ENCODE measurements at regions not wholly inside any gene's neighbourhood (a gene's known extent, or its start where the extent isn't known, plus 50 kb on each side); places are given as distances from the start of the nearest gene placed in this dataset.

DNA sequence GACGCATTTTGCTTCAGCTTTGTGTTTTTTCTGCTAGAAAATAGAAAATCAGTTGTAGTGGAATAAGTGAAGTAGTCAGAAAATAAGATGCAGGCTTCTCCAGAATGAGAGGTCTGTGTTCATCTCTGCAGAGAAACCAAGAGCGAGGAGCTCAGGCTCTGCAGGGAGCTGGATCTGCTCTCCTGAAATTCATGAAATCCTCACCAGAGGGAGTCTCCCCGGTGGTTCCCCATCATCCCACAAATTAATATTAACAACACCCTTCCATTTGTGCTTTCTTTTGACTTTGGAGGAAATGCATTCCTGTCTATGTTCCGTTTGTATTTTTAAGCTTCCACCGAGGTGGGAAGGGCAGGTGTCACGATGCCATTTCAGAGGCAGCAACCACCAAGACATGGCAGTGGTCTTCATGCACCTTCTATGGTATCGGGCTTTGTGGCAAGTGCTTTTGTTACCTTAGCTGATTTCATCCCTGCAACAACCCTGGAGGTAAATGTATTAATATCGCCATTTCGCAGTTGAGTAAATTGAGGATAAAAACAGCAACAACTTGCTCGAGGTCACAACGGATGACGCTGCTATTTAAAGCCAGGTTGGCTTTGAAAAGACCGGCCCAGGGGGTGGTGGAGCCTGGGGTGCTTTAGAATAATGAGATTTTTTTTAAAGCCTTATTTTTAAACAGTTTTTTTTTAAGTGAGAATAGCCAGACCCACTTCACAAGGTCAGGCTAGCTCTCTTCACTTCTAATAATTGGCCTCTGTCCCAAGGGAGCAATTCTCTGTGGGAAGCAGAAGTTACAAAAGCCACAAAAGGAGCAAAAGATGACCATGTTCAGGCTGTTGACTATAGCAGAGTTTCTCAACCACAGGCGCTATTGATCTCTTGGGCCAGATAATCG lies 367.6 kb upstream of the ERCC4 start:
- Mint-ChIP-seq H3K9me3 (peaks cover 0 to 16% (median 3%) of the 10 kb centered on the region in 8 donors), H3K36me3 (no peaks in the 10 kb centered on the region), H3K4me3 (no peak overlapping the region), H3K4me1 (no peaks in the 10 kb centered on the region), H3K27ac (no peak overlapping the region), H3K27me3 (peaks cover 0 to 1% of the 10 kb centered on the region in 2 donors)
- intact Hi-C loops (cut with micrococcal nuclease), result no loop called here
- DNase-seq, result no peak
- Histone ChIP-seq H3K36me3 (ENCODE audit: insufficient read depth, low read length) (no peaks in the 10 kb centered on the region), H3K4me3 (ENCODE audit: low read length in 2 of 2) (no peak overlapping the region), H3K27ac (ENCODE audit: low read depth, low read length) (no peak overlapping the region), H3K27me3 (ENCODE audit: insufficient read depth, low read length) (no peaks in the 10 kb centered on the region), H3K4me1 (ENCODE audit: insufficient read depth, low read length) (no peaks in the 10 kb centered on the region), H3K9me3 (ENCODE audit: control insufficient read depth in 1 of 2, low read length in 2 of 2) (no peaks in the 10 kb centered on the region)
- ChIA-PET POLR2A (ENCODE audit: partially characterized antibody) (no interaction called here), CTCF (ENCODE audit: partially characterized antibody) (no interaction called here)

DNA sequence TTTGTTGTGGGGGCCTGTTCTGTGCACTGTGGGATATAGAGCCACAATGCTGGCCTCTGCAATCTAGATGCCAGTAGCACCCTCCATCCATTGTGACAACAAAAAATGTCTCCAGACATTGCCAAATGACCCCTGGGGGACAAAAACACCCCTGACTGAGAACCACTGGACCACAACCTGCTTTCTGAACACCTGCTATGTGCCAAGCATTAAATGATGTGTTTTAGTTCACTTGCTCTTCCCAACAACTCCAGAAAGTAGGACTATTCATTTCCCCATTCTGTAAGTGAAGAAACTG lies 367.0 kb upstream of the ERCC4 start:
- POLR2A ChIA-PET (ENCODE audit: partially characterized antibody), result no interaction called here
- H3K4me1 Mint-ChIP-seq, result no peaks in the 10 kb centered on the region

DNA sequence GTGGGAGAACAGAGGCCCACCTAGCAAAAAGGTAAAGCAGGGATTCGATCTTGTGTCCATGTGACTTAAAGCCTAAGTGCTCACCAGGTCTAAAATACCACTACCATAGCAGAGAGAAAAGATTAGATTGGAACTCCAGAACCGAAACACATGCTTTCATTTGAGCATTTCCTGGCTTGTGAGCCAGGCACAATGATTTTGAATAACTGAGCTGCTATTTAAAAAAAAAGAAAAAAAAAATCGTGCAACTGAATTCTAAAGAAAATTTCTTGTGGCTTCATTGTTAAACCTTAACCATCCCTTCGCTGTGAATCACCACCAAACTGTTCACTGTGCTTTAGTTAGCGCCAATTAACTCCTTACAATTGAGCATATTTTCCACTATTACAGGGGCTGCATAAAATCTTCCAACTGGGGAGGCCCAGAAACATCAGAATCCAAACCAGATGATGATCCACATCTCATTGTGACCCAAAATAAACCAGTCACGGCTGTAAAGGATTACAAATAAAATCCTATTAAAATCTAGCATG lies 366.4 kb upstream of the ERCC4 start:
- Mint-ChIP-seq H3K4me1 (no peaks in the 10 kb centered on the region), H3K27ac (no peak overlapping the region), H3K27me3 (peaks cover 0 to 1% of the 10 kb centered on the region in 2 donors), H3K36me3 (no peaks in the 10 kb centered on the region), H3K4me3 (no peak overlapping the region), H3K9me3 (peaks cover 0 to 20% (median 5%) of the 10 kb centered on the region in 8 donors)
- Histone ChIP-seq H3K27ac (ENCODE audit: low read depth, low read length) (no peak overlapping the region), H3K4me1 (ENCODE audit: insufficient read depth, low read length) (no peaks in the 10 kb centered on the region), H3K4me3 (ENCODE audit: low read length in 2 of 2) (no peak overlapping the region), H3K36me3 (ENCODE audit: insufficient read depth, low read length) (no peaks in the 10 kb centered on the region), H3K27me3 (ENCODE audit: insufficient read depth, low read length) (no peaks in the 10 kb centered on the region), H3K9me3 (ENCODE audit: control insufficient read depth in 1 of 2, low read length in 2 of 2) (no peaks in the 10 kb centered on the region)
- ChIA-PET CTCF (ENCODE audit: partially characterized antibody) (no interaction called here), POLR2A (ENCODE audit: partially characterized antibody) (no interaction called here)
- no peak for DNase-seq
- intact Hi-C loops (cut with micrococcal nuclease), result no loop called here

More for the DNA sequence above, 367.0 kb upstream of the ERCC4 start:
- peaks cover 0 to 18% (median 4%) of the 10 kb centered on the region in 8 donors for H3K9me3 Mint-ChIP-seq
- no peaks in the 10 kb centered on the region for H3K36me3 ChIP-seq (ENCODE audit: insufficient read depth, low read length)
- intact Hi-C loops (cut with micrococcal nuclease), result no loop called here
- H3K36me3 Mint-ChIP-seq, result no peaks in the 10 kb centered on the region
- H3K27me3 Mint-ChIP-seq, result peaks cover 0 to 1% of the 10 kb centered on the region in 2 donors
- no peak for DNase-seq
- no peaks in the 10 kb centered on the region for H3K9me3 ChIP-seq (ENCODE audit: control insufficient read depth in 1 of 2, low read length in 2 of 2)
- no peak overlapping the region for H3K27ac ChIP-seq (ENCODE audit: low read depth, low read length)
- H3K27me3 ChIP-seq (ENCODE audit: insufficient read depth, low read length), result no peaks in the 10 kb centered on the region
- H3K4me3 ChIP-seq (ENCODE audit: low read length in 2 of 2), result no peak overlapping the region
- H3K27ac Mint-ChIP-seq, result no peak overlapping the region
- H3K4me3 Mint-ChIP-seq, result no peak overlapping the region
- CTCF ChIA-PET (ENCODE audit: partially characterized antibody), result no interaction called here
- H3K4me1 ChIP-seq (ENCODE audit: insufficient read depth, low read length), result no peaks in the 10 kb centered on the region

DNA sequence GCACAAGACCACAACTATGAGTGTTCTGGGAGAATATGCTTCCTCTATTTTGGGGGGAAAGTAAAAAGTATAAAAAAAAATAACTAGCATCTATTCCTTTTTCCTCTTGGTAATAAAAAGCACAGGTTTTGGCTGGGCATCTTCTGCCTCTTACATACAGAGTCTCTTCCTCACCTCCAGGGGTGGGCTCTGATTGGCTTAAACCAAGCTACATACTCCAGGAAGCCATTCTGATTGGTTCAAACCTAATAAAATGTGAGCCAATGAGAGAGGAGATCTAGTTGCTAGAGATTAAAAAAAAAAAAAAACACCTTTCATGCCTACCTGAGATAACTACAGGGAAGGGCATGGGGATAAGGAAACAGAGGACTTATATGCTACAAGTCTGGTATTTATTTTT lies 365.9 kb upstream of the ERCC4 start:
- intact Hi-C loops (cut with micrococcal nuclease), result no loop called here
- H3K36me3 Mint-ChIP-seq, result no peaks in the 10 kb centered on the region
- H3K27ac Mint-ChIP-seq, result no peak overlapping the region
- no peak overlapping the region for H3K4me3 Mint-ChIP-seq
- Histone ChIP-seq H3K4me1 (ENCODE audit: insufficient read depth, low read length) (no peaks in the 10 kb centered on the region), H3K9me3 (ENCODE audit: control insufficient read depth in 1 of 2, low read length in 2 of 2) (no peaks in the 10 kb centered on the region), H3K36me3 (ENCODE audit: insufficient read depth, low read length) (no peaks in the 10 kb centered on the region), H3K4me3 (ENCODE audit: low read length in 2 of 2) (no peak overlapping the region), H3K27ac (ENCODE audit: low read depth, low read length) (no peak overlapping the region), H3K27me3 (ENCODE audit: insufficient read depth, low read length) (no peaks in the 10 kb centered on the region)
- H3K9me3 Mint-ChIP-seq, result peaks cover 0 to 20% (median 5%) of the 10 kb centered on the region in 8 donors
- ChIA-PET POLR2A (ENCODE audit: partially characterized antibody) (no interaction called here), CTCF (ENCODE audit: partially characterized antibody) (no interaction called here)
- H3K27me3 Mint-ChIP-seq, result peaks cover 0 to 1% of the 10 kb centered on the region in 2 donors
- no peaks in the 10 kb centered on the region for H3K4me1 Mint-ChIP-seq
- DNase-seq, result no peak

DNA sequence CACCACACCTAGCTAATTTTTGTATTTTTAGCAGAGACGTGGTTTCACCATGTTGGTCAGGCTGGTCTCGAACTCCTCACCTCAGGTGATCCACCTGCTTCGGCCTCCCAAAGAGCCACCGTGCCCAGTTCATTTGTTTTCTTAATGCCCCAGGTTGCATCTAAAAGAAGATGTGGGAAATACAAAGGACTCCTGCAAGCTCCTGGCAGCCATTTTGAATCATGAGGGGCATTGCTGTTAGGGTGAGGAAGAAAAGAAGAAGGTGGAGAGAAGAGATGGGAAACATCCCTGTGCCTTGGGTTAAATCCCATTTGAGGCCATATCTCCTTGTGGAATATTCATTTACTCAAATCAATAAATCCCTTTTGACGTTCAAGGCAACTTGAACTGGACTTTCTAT lies 365.3 kb upstream of the ERCC4 start:
- H3K4me1 Mint-ChIP-seq, result no peaks in the 10 kb centered on the region
- Histone ChIP-seq H3K9me3 (ENCODE audit: control insufficient read depth in 1 of 2, low read length in 2 of 2) (no peaks in the 10 kb centered on the region), H3K27me3 (ENCODE audit: insufficient read depth, low read length) (no peaks in the 10 kb centered on the region), H3K4me1 (ENCODE audit: insufficient read depth, low read length) (no peaks in the 10 kb centered on the region), H3K27ac (ENCODE audit: low read depth, low read length) (no peak overlapping the region), H3K4me3 (ENCODE audit: low read length in 2 of 2) (no peak overlapping the region), H3K36me3 (ENCODE audit: insufficient read depth, low read length) (no peaks in the 10 kb centered on the region)
- no peak overlapping the region for H3K27ac Mint-ChIP-seq
- DNase-seq, result no peak
- intact Hi-C loops (cut with micrococcal nuclease), result no loop called here
- peaks cover 0 to 20% (median 6%) of the 10 kb centered on the region in 8 donors for H3K9me3 Mint-ChIP-seq
- no peaks in the 10 kb centered on the region for H3K36me3 Mint-ChIP-seq
- ChIA-PET CTCF (ENCODE audit: partially characterized antibody) (no interaction called here), POLR2A (ENCODE audit: partially characterized antibody) (no interaction called here)
- H3K4me3 Mint-ChIP-seq, result no peak overlapping the region
- peaks cover 0 to 1% of the 10 kb centered on the region in 2 donors for H3K27me3 Mint-ChIP-seq

DNA sequence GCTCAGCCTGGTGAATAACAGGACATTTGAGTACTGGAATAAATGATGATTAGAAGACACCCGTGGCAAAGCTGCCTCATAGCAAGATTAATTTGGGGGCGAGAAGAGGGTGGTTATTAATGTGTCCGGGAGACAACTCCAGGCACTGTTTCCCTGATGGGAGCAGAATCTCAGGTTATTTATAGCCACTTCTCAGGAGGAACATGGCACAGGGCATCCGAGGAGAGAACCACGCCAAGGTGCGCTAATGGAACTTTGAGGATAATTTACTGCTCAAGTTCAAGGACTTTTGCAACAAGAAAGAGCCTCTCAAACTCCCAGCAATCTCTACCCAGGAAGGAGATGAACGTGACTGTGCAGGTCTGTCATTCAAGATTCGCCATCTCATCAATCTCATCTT lies 362.5 kb upstream of the ERCC4 start:
- H3K27me3 ChIP-seq (ENCODE audit: insufficient read depth, low read length), result no peaks in the 10 kb centered on the region
- Mint-ChIP-seq H3K4me1 (no peaks in the 10 kb centered on the region), H3K27me3 (peaks cover 0 to 1% of the 10 kb centered on the region in 2 donors), H3K36me3 (no peaks in the 10 kb centered on the region), H3K27ac (peak overlapping the region in 1 of 7 donors; percentile 67), H3K9me3 (peaks cover 0 to 21% (median 8%) of the 10 kb centered on the region in 8 donors), H3K4me3 (no peak overlapping the region)
- ChIA-PET POLR2A (ENCODE audit: partially characterized antibody) (no interaction called here), CTCF (ENCODE audit: partially characterized antibody) (no interaction called here)
- H3K9me3 ChIP-seq (ENCODE audit: control insufficient read depth in 1 of 2, low read length in 2 of 2), result no peaks in the 10 kb centered on the region
- intact Hi-C loops (cut with micrococcal nuclease), result no loop called here
- no peaks in the 10 kb centered on the region for H3K36me3 ChIP-seq (ENCODE audit: insufficient read depth, low read length)
- H3K4me1 ChIP-seq (ENCODE audit: insufficient read depth, low read length), result no peaks in the 10 kb centered on the region
- H3K27ac ChIP-seq (ENCODE audit: low read depth, low read length), result no peak overlapping the region
- no peak for DNase-seq
- no peak overlapping the region for H3K4me3 ChIP-seq (ENCODE audit: low read length in 2 of 2)

DNA sequence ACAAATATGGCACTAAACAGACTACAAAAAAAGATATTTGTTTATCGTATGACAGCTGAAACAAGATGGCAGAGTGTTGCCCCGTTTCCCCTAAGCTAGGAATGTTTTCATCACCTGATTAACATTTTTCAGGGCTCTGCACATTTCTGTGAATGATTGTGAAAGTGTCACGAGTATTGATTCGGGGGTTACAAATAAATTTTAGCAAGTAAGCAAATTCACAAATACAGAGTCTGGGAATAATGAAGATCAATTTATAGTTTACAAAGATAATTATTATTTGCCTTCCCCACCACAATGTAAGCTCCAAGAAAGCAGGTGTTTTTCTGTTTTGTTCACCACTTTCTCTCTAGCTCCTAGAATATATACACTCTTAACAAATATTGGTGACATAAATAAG lies 361.2 kb upstream of the ERCC4 start:
- no peak for DNase-seq
- H3K4me3 ChIP-seq (ENCODE audit: low read length in 2 of 2), result no peak overlapping the region
- H3K9me3 ChIP-seq (ENCODE audit: control insufficient read depth in 1 of 2, low read length in 2 of 2), result no peaks in the 10 kb centered on the region
- POLR2A ChIA-PET (ENCODE audit: partially characterized antibody), result no interaction called here
- H3K36me3 ChIP-seq (ENCODE audit: insufficient read depth, low read length), result no peaks in the 10 kb centered on the region
- CTCF ChIA-PET (ENCODE audit: partially characterized antibody), result no interaction called here
- no peak overlapping the region for H3K4me3 Mint-ChIP-seq
- H3K27ac ChIP-seq (ENCODE audit: low read depth, low read length), result no peak overlapping the region
- no peaks in the 10 kb centered on the region for H3K4me1 Mint-ChIP-seq
- peaks cover 0 to 1% of the 10 kb centered on the region in 2 donors for H3K27me3 Mint-ChIP-seq
- no peaks in the 10 kb centered on the region for H3K27me3 ChIP-seq (ENCODE audit: insufficient read depth, low read length)
- H3K27ac Mint-ChIP-seq, result no peak overlapping the region
- H3K4me1 ChIP-seq (ENCODE audit: insufficient read depth, low read length), result no peaks in the 10 kb centered on the region
- H3K36me3 Mint-ChIP-seq, result no peaks in the 10 kb centered on the region
- intact Hi-C loops (cut with micrococcal nuclease), result no loop called here
- H3K9me3 Mint-ChIP-seq, result peaks cover 0 to 21% (median 8%) of the 10 kb centered on the region in 8 donors
